Coronary artery (tissue), 2 donors: ENCODE measurements at regions not wholly inside any gene's neighbourhood (a gene's known extent, or its start where the extent isn't known, plus 50 kb on each side); places are given as distances from the start of the nearest gene placed in this dataset.
"Not testable (repeated sequence)": the region's sequence is repeated elsewhere in the genome, so short reads cannot be mapped to it uniquely, and the experiment has no call there.

ENCODE experiments used
- DNase-seq: peaks from one replicate; pipeline ENCODE4 v3.0.0-alpha.2; 2017; ENCODE audit warnings: low spot score
- H3K27ac ChIP-seq, 2 donors: fragments of 200-600 bp; sonication (generic); one replicate each; pipeline ENCODE4 v1.5.1; 2016 to 2019
- H3K4me3 ChIP-seq: fragments of 200-600 bp; sonication (generic); 2 replicates; pipeline ENCODE4 v1.5.1; 2016; ENCODE audit warnings: mild to moderate bottlenecking, moderate library complexity
- CTCF ChIP-seq: fragments of 200-600 bp; sonication (generic); IDR thresholded peaks from one replicate; pipeline ENCODE4 v1.5.1; 2019; ENCODE audit warnings: antibody characterized with exemption

DNA sequence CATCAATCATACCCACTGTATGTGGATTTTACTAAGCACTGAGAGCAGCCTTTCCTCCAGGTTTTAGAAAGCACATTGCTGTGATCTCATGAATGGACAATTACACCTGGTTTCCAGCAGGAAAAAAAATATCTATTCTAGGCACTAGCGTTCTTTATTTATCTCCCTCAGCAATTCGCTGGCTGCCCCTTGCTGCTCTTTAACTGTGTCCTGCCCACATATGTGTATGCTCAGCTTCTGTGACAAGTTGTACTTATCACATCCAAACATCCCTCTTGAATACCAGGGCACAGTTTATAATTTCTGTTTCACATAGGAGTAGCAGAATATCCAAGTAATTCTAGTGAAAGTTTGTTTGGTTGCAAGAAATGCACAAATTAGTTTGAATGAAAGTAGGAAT lies 146.8 kb downstream of the USP46 start:
- no peak for TF ChIP-seq CTCF
- no peak overlapping the region for H3K4me3 ChIP-seq
- DNase-seq, result no peak
- peak overlapping the region in 1 of 2 donors; percentile 71 for H3K27ac ChIP-seq

DNA sequence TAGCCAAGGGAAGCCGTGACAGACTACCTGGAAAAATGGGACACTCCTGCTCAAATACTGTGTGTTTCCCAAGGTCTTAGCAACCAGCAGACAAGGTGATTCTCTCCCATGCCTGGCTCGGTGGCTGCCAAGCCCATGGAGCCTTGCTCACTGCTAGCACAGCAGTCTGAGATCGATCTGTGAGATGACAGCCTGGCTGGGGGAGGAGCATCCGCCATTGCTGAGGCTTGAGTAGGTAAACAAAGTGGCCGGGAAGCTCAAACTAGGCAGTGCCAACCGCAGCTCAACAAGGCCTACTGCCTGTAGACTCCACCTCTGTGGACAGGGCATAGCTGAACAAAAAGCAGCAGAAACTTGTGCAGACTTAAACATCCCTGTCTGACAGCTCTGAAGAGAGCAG lies 137.0 kb downstream of the USP46 start:
- not testable (repeated sequence) for H3K4me3 ChIP-seq, DNase-seq, H3K27ac ChIP-seq

DNA sequence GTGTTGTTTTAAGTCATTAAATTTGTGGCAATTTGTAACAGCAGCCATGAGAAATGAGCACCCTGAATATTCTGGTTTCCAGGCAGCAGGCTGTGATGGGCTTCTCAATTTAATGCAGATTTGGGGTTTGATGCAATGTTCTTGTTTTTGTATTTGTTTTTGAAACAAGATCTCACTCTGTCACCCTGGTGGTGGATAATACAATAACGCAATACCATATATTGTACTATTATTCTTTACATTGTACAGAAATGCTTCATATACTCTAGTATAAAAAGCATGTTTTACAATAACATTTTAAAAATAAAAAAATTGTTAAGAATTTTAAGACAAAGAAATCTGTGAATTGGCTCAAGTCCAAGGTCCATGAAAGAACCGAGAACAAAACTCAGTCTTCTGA lies 129.1 kb downstream of the USP46 start:
- TF ChIP-seq CTCF, result no peak
- no peak for DNase-seq
- H3K4me3 ChIP-seq, result no peak overlapping the region

DNA sequence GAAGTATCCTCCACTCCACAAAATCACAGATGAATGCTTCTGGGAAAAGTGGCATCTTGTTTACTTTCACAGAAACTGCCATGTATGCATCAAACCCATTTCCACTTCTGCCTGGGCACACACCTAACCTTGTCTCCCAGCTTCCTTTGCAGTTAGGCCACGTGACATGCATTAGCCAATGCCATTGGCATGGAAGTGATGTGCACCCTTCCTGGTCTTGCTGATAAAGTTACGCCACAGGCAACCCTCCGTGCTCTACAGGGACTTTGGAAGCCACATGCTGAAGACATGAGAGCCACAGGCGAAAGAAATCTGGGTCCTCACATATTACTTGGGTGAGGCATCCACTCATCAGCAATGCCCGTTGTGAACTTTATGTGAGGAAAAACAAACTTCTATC lies 123.3 kb downstream of the USP46 start:
- TF ChIP-seq CTCF, result no peak
- no peak overlapping the region for H3K27ac ChIP-seq
- no peak overlapping the region for H3K4me3 ChIP-seq
- DNase-seq, result no peak

More for the DNA sequence above, 129.1 kb downstream of the USP46 start:
- H3K27ac ChIP-seq, result no peak overlapping the region
